Upper lobe of right lung (tissue), 1 donor: ENCODE measurements at regions not wholly inside any gene's neighbourhood (a gene's known extent, or its start where the extent isn't known, plus 50 kb on each side); places are given as distances from the start of the nearest gene placed in this dataset.
A peak's percentile ranks its signal among the peaks of the same experiment; 100 is the strongest.

Experiments
- ATAC-seq: fragments of 200-7000 bp; cut with Tn5 transposase; one replicate; pipeline ENCODE4 v1.9.1; 2020; ENCODE audit warnings: mild to moderate bottlenecking, moderate library complexity
- DNase-seq: peaks from one replicate; pipeline ENCODE4 v3.0.0-alpha.2; 2020
- H3K27ac ChIP-seq: fragments of 200-600 bp; one replicate; pipeline ENCODE4 v1.8.0; 2022
- H3K27me3 ChIP-seq: fragments of 200-600 bp; one replicate; pipeline ENCODE4 v1.8.0; 2022; ENCODE audit warnings: mild to moderate bottlenecking
- H3K36me3 ChIP-seq: fragments of 200-600 bp; one replicate; pipeline ENCODE4 v1.8.0; 2022
- H3K4me1 ChIP-seq: fragments of 200-600 bp; one replicate; pipeline ENCODE4 v1.8.0; 2022
- H3K4me3 ChIP-seq: fragments of 200-600 bp; one replicate; pipeline ENCODE4 v1.8.0; 2022; ENCODE audit warnings: mild to moderate bottlenecking
- H3K9me3 ChIP-seq: fragments of 200-600 bp; one replicate; pipeline ENCODE4 v1.8.0; 2022
- CTCF ChIP-seq: fragments of 200-600 bp; IDR thresholded peaks from one replicate; pipeline ENCODE4 v1.8.0; 2022; ENCODE audit warnings: antibody characterized with exemption
- intact Hi-C: fragments of 100-400 bp; cut with DNase I; formaldehyde crosslinking; loops from one replicate; pipeline ENCODE4 v1.11.0; 2022
- donor health status: DM: no; HTN: yes; CAD: no; lungs with severe emphysema.

- DNase-seq: no peak
- TF ChIP-seq CTCF: no peak
- ATAC-seq: no peak
- Histone ChIP-seq H3K4me3 (no peak overlapping the region), H3K27ac (no peak overlapping the region), H3K4me1 (peaks cover 8% of the 10 kb centered on the region), H3K27me3 (no peaks in the 10 kb centered on the region), H3K36me3 (no peaks in the 10 kb centered on the region), H3K9me3 (no peaks in the 10 kb centered on the region)
- intact Hi-C loops: no loop called here
These were observed 310.0 kb upstream of the GATB start for GRCh38 chr4:152070854-152071253.

GRCh38 chr4:152068866-152069265 lies 308.1 kb upstream of the GATB start:
- ATAC-seq: no peak
- no peaks in the 10 kb centered on the region for H3K9me3 ChIP-seq
- H3K27me3 ChIP-seq: no peaks in the 10 kb centered on the region
- peaks cover 6% of the 10 kb centered on the region for H3K4me1 ChIP-seq
- no peak for TF ChIP-seq CTCF
- intact Hi-C loops: no loop called here
- no peak overlapping the region for H3K27ac ChIP-seq
- DNase-seq: no peak
- no peak overlapping the region for H3K4me3 ChIP-seq
- no peaks in the 10 kb centered on the region for H3K36me3 ChIP-seq

GRCh38 chr4:152065545-152065944 lies 304.7 kb upstream of the GATB start:
- intact Hi-C loops: no loop called here
- ATAC-seq: no peak
- no peak for TF ChIP-seq CTCF
- H3K4me1 ChIP-seq: peaks cover 3% of the 10 kb centered on the region
- H3K36me3 ChIP-seq: no peaks in the 10 kb centered on the region
- H3K27ac ChIP-seq: no peak overlapping the region
- H3K4me3 ChIP-seq: no peak overlapping the region
- DNase-seq: no peak
- H3K9me3 ChIP-seq: no peaks in the 10 kb centered on the region
- no peaks in the 10 kb centered on the region for H3K27me3 ChIP-seq

- ATAC-seq: no peak
- intact Hi-C loops: no loop called here
- TF ChIP-seq CTCF: no peak
- no peak for DNase-seq
- no peaks in the 10 kb centered on the region for H3K27me3 ChIP-seq
- no peak overlapping the region for H3K27ac ChIP-seq
- H3K4me1 ChIP-seq: peaks cover 3% of the 10 kb centered on the region
- H3K9me3 ChIP-seq: no peaks in the 10 kb centered on the region
- H3K36me3 ChIP-seq: no peaks in the 10 kb centered on the region
- no peak overlapping the region for H3K4me3 ChIP-seq
These were observed 303.9 kb upstream of the GATB start for GRCh38 chr4:152064753-152065152.

- Histone ChIP-seq H3K27me3 (no peaks in the 10 kb centered on the region), H3K27ac (no peak overlapping the region), H3K4me1 (peaks cover 3% of the 10 kb centered on the region), H3K9me3 (no peaks in the 10 kb centered on the region), H3K36me3 (no peaks in the 10 kb centered on the region), H3K4me3 (no peak overlapping the region)
- TF ChIP-seq CTCF: no peak
- ATAC-seq (no peak), DNase-seq (no peak)
- intact Hi-C loops: no loop called here
These were observed 303.5 kb upstream of the GATB start for GRCh38 chr4:152064282-152064681.

DNA sequence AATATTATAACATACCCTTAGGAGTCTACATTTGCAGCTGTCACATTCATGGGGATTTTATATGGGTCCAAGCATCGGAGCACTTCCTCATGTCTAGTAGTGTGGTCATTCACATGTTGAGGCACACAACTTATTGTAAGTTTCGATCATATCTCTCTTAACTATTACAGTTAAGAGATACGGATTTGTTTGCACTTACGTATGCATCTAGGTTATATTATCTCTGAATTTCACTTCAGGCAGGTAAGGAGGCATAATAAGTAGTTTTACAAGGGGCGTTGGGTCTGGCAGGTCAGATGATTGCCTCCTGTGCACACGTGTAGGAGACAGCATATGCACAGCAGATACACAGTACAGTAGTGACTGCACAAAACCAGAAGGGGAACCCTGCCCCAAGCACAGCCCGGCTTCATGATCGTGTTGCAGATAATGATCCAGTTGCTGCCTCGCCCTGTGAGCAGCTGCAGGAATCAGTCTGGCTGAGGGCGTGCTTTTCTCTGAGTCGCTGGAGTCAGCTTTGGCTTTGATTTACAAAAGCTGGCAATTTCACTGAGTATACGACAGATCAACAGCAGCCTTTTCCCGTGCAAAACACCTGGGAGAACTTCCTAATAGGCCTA lies 302.9 kb upstream of the GATB start:
- TF ChIP-seq CTCF: no peak
- no peak overlapping the region for H3K4me3 ChIP-seq
- H3K9me3 ChIP-seq: no peaks in the 10 kb centered on the region
- peaks cover 3% of the 10 kb centered on the region for H3K4me1 ChIP-seq
- H3K27ac ChIP-seq: no peak overlapping the region
- H3K27me3 ChIP-seq: no peaks in the 10 kb centered on the region
- H3K36me3 ChIP-seq: no peaks in the 10 kb centered on the region
- peak; percentile 36 for ATAC-seq
- DNase-seq: no peak
- intact Hi-C loops: no loop called here
